HAP-1 (cell line): ENCODE measurements at regions not wholly inside any gene's neighbourhood (a gene's known extent, or its start where the extent isn't known, plus 50 kb on each side); places are given as distances from the start of the nearest gene placed in this dataset.

Source experiments
- DNase-seq, 2 experiments: peaks; one replicate each; pipeline ENCODE4 v3.0.0-alpha.2; 2016 to 2020; ENCODE audit warnings: low spot score in 2 of 2
- H3K27me3 ChIP-seq: fragments of 250-450 bp; sonication (Bioruptor Pico); 2 replicates; pipeline ENCODE4 v1.5.1; 2020; ENCODE audit warnings: low read depth, mild to moderate bottlenecking, moderate library complexity
- H3K36me3 ChIP-seq: fragments of 250-450 bp; sonication (Bioruptor Pico); replicated peaks from 2 replicates; pipeline ENCODE4 v1.5.1; 2020; ENCODE audit warnings: mild to moderate bottlenecking
- H3K4me1 ChIP-seq: fragments of 250-450 bp; sonication (Bioruptor Pico); 2 replicates; pipeline ENCODE4 v1.5.1; 2020; ENCODE audit warnings: mild to moderate bottlenecking
- H3K4me3 ChIP-seq: fragments of 250-450 bp; sonication (Bioruptor Pico); 2 replicates; pipeline ENCODE4 v1.5.1; 2020; ENCODE audit warnings: mild to moderate bottlenecking, moderate library complexity
- H3K9me3 ChIP-seq: fragments of 250-450 bp; sonication (Bioruptor Pico); 2 replicates; pipeline ENCODE4 v1.5.1; 2020; ENCODE audit warnings: mild to moderate bottlenecking, moderate library complexity
- in situ Hi-C: fragments of 300-500 bp; cut with MboI; formaldehyde crosslinking; loops from 3 replicates; pipeline ENCODE4 v1.14.3; 2020; ENCODE audit warnings: low sequenced_read_pairs, inconsistent platforms, mixed read lengths

- no peaks in the 10 kb centered on the region for H3K9me3 ChIP-seq
- DNase-seq: no peak
- in situ Hi-C loops: no loop called here
- H3K27me3 ChIP-seq: peaks cover 28% of the 10 kb centered on the region
- no peaks in the 10 kb centered on the region for H3K36me3 ChIP-seq
- H3K4me3 ChIP-seq: no peak overlapping the region
- no peaks in the 10 kb centered on the region for H3K4me1 ChIP-seq
Measured at GRCh38 chr11:45092901-45093760, 53.3 kb upstream of the PRDM11 start.

GRCh38 chr11:45093761-45094455, 52.5 kb upstream of the PRDM11 start:
- H3K36me3 ChIP-seq: no peaks in the 10 kb centered on the region
- in situ Hi-C loops: no loop called here
- H3K27me3 ChIP-seq: peaks cover 28% of the 10 kb centered on the region
- H3K4me1 ChIP-seq: no peaks in the 10 kb centered on the region
- no peak for DNase-seq
- no peak overlapping the region for H3K4me3 ChIP-seq
- H3K9me3 ChIP-seq: no peaks in the 10 kb centered on the region

- in situ Hi-C loops: no loop called here
- no peak overlapping the region for H3K4me3 ChIP-seq
- no peaks in the 10 kb centered on the region for H3K36me3 ChIP-seq
- no peak for DNase-seq
- H3K27me3 ChIP-seq: peaks cover 31% of the 10 kb centered on the region
- no peaks in the 10 kb centered on the region for H3K9me3 ChIP-seq
- H3K4me1 ChIP-seq: no peaks in the 10 kb centered on the region
Measured at GRCh38 chr11:45094958-45095690, 51.3 kb upstream of the PRDM11 start.

- DNase-seq: no peak
- Histone ChIP-seq H3K4me1 (no peaks in the 10 kb centered on the region), H3K9me3 (no peaks in the 10 kb centered on the region), H3K36me3 (no peaks in the 10 kb centered on the region), H3K4me3 (no peak overlapping the region), H3K27me3 (peaks cover 37% of the 10 kb centered on the region)
- in situ Hi-C loops: no loop called here
Measured at GRCh38 chr11:45095691-45096010, 50.8 kb upstream of the PRDM11 start.

DNA sequence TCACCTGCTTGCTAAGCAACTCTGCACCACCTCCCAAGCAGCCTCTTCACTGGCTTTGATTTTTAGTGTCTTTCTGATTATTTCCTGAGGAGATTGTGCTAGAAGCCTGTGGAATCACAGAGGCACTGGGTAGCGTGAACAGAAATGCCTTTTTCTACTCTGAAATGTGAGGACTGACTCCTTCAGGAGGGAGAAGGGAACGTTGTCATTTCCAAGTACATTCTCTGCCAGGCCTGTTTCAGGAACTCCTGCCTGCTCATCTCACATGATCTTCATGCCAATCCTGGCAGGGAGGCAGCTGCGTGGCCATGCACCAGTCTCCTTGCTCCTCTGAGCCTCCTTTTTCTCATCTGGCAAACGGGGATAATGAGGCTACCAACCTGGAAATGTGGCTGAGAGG, 49.8 kb upstream of the PRDM11 start:
- in situ Hi-C loops: no loop called here
- no peaks in the 10 kb centered on the region for H3K4me1 ChIP-seq
- H3K4me3 ChIP-seq: no peak overlapping the region
- no peaks in the 10 kb centered on the region for H3K36me3 ChIP-seq
- no peak for DNase-seq
- H3K27me3 ChIP-seq: peaks cover 35% of the 10 kb centered on the region
- H3K9me3 ChIP-seq: no peaks in the 10 kb centered on the region
